ENCODE measurements at regions not wholly inside any gene's neighbourhood (a gene's known extent, or its start where the extent isn't known, plus 50 kb on each side); places are given as distances from the start of the nearest gene placed in this dataset.
"Not testable (repeated sequence)": the region's sequence is repeated elsewhere in the genome, so short reads cannot be mapped to it uniquely, and the experiment has no call there.

GRCh38 chr5:126138281-126138931 is 284.8 kb upstream of the GRAMD2B start:
- intact Hi-C loops (cut with micrococcal nuclease), result no loop called here
- Mint-ChIP-seq H3K4me3 (no peak overlapping the region), H3K27ac (no peak overlapping the region), H3K4me1 (ENCODE audit: low read depth) (no peaks in the 10 kb centered on the region), H3K36me3 (no peaks in the 10 kb centered on the region), H3K9me3 (peaks cover 8% of the 10 kb centered on the region), H3K27me3 (no peaks in the 10 kb centered on the region)
- DNase-seq, result no peak
- CTCF ChIA-PET, result no interaction called here
- POLR2A ChIA-PET, result no interaction called here

DNA sequence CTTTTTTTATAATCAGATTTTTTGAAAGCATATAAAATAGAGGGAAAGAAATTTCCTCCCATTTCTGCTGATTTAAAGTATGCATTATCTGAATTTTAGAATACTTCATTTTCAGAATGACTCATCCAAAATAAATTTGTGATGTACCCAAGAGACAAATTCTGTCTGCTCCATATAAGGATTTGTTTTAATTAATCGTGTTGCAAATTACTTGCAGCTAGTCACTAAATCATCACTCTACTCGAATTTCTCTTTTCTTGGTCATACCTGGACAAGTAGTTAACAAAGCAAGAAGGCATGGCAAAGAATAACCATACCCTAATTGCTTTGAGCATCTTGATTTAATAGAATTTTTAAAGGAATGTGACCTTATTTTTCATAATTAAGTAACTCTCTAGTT is 284.1 kb upstream of the GRAMD2B start:
- Mint-ChIP-seq H3K9me3 (peaks cover 5% of the 10 kb centered on the region), H3K27me3 (no peaks in the 10 kb centered on the region), H3K36me3 (no peaks in the 10 kb centered on the region), H3K27ac (no peak overlapping the region), H3K4me1 (ENCODE audit: low read depth) (no peaks in the 10 kb centered on the region), H3K4me3 (no peak overlapping the region)
- no peak for DNase-seq
- ChIA-PET CTCF (no interaction called here), POLR2A (no interaction called here)
- intact Hi-C loops (cut with micrococcal nuclease), result no loop called here

DNA sequence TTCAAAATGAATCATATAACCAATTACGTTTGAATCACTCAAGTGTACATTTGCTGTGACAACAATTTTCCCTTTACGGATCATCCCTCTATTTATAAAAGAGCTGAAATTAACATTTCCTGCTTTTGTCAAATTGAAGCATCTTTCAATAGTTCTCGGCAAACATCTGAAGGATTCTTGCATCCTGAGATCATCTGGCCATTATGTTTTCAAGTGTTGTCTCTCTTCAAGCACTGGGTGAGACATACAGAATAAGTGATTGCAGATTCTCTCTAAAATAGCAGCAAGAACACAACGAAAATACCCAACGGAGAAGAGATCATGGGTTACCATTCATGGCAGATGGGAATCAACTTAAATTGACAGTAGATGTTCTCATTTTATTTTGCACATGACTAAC is 283.4 kb upstream of the GRAMD2B start:
- CTCF ChIA-PET, result no interaction called here
- no peaks in the 10 kb centered on the region for H3K4me1 Mint-ChIP-seq (ENCODE audit: low read depth)
- H3K27me3 Mint-ChIP-seq, result no peaks in the 10 kb centered on the region
- H3K36me3 Mint-ChIP-seq, result no peaks in the 10 kb centered on the region
- POLR2A ChIA-PET, result no interaction called here
- no peak for DNase-seq
- no peak overlapping the region for H3K4me3 Mint-ChIP-seq
- H3K27ac Mint-ChIP-seq, result no peak overlapping the region
- H3K9me3 Mint-ChIP-seq, result peaks cover 5% of the 10 kb centered on the region
- intact Hi-C loops (cut with micrococcal nuclease), result no loop called here

GRCh38 chr5:126143622-126144021 is 279.6 kb upstream of the GRAMD2B start:
- no peak overlapping the region for H3K27ac Mint-ChIP-seq
- intact Hi-C loops (cut with micrococcal nuclease), result no loop called here
- no peaks in the 10 kb centered on the region for H3K36me3 Mint-ChIP-seq
- peaks cover 10% of the 10 kb centered on the region for H3K9me3 Mint-ChIP-seq
- H3K27me3 Mint-ChIP-seq, result no peaks in the 10 kb centered on the region
- POLR2A ChIA-PET, result no interaction called here
- H3K4me1 Mint-ChIP-seq (ENCODE audit: low read depth), result no peaks in the 10 kb centered on the region
- no peak overlapping the region for H3K4me3 Mint-ChIP-seq
- no peak for DNase-seq
- CTCF ChIA-PET, result no interaction called here

DNA sequence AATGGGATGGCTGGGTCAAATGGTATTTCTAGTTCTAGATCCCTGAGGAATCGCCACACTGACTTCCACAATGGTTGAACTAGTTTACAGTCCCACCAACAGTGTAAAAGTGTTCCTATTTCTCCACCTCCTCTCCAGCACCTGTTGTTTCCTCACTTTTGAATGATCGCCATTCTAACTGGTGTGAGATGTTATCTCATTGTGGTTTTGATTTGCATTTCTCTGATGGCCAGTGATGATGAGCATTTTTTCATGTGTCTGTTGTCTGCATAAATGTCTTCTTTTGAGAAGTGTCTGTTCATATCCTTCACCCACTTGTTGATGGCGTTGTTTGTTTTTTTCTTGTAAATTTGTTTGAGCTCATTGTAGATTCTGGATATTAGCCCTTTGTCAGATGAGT is 272.9 kb upstream of the GRAMD2B start:
- POLR2A ChIA-PET; H3K4me1 Mint-ChIP-seq (ENCODE audit: low read depth); H3K27me3 Mint-ChIP-seq; H3K36me3 Mint-ChIP-seq; intact Hi-C loops (cut with micrococcal nuclease); H3K4me3 Mint-ChIP-seq; H3K27ac Mint-ChIP-seq; DNase-seq; CTCF ChIA-PET: not testable (repeated sequence)
- peaks cover 14% of the 10 kb centered on the region for H3K9me3 Mint-ChIP-seq

GRCh38 chr5:126155298-126155697 is 267.9 kb upstream of the GRAMD2B start:
- H3K27me3 Mint-ChIP-seq; POLR2A ChIA-PET; H3K4me3 Mint-ChIP-seq; H3K27ac Mint-ChIP-seq; DNase-seq; CTCF ChIA-PET; H3K36me3 Mint-ChIP-seq; H3K4me1 Mint-ChIP-seq (ENCODE audit: low read depth); intact Hi-C loops (cut with micrococcal nuclease): not testable (repeated sequence)
- peaks cover 27% of the 10 kb centered on the region for H3K9me3 Mint-ChIP-seq

DNA sequence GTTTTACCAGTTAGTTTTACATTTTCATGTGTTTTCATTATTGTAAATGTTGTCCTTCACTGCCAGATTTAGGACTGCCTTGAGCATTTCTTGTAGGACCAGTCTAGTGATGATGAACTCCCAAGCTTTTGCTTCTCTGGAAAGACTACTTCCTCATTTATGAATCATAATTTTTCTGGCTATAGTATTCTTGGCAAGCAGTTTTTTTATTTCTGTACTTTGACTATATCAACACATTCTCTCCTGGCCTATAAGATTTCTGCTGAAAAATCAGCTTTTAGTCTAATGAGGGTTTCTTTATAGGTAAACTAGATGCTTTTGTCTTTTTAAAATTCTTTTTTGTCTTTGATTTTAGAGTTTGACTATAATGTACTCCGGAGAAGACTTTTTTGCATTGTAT is 256.8 kb upstream of the GRAMD2B start:
- Mint-ChIP-seq H3K27me3 (no peaks in the 10 kb centered on the region), H3K4me3 (no peak overlapping the region), H3K27ac (no peak overlapping the region), H3K4me1 (ENCODE audit: low read depth) (no peaks in the 10 kb centered on the region), H3K36me3 (no peaks in the 10 kb centered on the region), H3K9me3 (peaks cover 20% of the 10 kb centered on the region)
- POLR2A ChIA-PET, result no interaction called here
- DNase-seq, result no peak
- intact Hi-C loops (cut with micrococcal nuclease), result no loop called here
- CTCF ChIA-PET, result no interaction called here

DNA sequence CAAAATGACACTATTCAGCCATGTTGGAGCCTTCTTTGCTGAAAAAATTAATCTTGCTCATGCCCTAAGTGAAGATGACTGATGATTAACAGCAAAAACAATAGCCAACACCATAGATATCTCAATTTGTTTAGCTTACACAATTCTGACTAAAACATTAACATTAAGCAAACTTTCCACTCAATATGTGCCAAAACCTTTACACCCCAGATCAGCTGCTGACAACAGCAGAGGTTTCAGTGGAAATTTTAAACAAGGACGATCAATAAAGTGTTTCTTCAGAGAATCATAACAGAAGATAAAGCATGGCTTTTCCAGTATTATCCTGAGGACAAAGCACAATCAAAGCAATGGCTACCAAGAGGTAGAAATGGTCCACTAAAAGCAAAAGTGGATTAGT is 254.4 kb upstream of the GRAMD2B start:
- intact Hi-C loops (cut with micrococcal nuclease), result no loop called here
- no peak for DNase-seq
- ChIA-PET POLR2A (no interaction called here), CTCF (no interaction called here)
- H3K9me3 Mint-ChIP-seq, result peaks cover 24% of the 10 kb centered on the region
- H3K4me3 Mint-ChIP-seq, result no peak overlapping the region
- H3K27me3 Mint-ChIP-seq, result no peaks in the 10 kb centered on the region
- H3K27ac Mint-ChIP-seq, result no peak overlapping the region
- no peaks in the 10 kb centered on the region for H3K4me1 Mint-ChIP-seq (ENCODE audit: low read depth)
- H3K36me3 Mint-ChIP-seq, result no peaks in the 10 kb centered on the region

GRCh38 chr5:126171916-126172315 is 251.3 kb upstream of the GRAMD2B start:
- intact Hi-C loops (cut with micrococcal nuclease), result no loop called here
- no peaks in the 10 kb centered on the region for H3K36me3 Mint-ChIP-seq
- no peaks in the 10 kb centered on the region for H3K4me1 Mint-ChIP-seq (ENCODE audit: low read depth)
- H3K4me3 Mint-ChIP-seq, result no peak overlapping the region
- no peak for DNase-seq
- ChIA-PET POLR2A (no interaction called here), CTCF (no interaction called here)
- H3K27me3 Mint-ChIP-seq, result no peaks in the 10 kb centered on the region
- H3K27ac Mint-ChIP-seq, result no peak overlapping the region
- peaks cover 22% of the 10 kb centered on the region for H3K9me3 Mint-ChIP-seq

DNA sequence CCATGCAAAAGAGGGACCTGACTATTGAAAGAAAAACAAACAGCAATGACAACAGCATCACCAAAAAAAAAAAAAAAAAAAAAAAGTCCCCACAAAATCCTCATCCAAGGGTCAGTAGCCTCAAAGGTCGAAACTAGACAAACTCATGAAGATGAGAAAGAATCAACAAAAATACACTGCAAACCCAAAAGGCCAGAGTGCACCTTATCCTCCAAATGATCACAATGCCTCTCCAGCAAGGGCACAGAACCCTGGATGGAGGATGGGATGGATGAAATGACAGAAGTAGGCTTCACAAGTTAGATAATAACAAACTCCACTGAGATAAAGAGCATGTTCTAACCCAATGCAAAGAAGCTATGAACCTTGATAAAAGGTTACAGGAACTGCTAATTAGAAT is 250.4 kb upstream of the GRAMD2B start:
- intact Hi-C loops (cut with micrococcal nuclease), result no loop called here
- no peaks in the 10 kb centered on the region for H3K36me3 Mint-ChIP-seq

GRCh38 chr5:126178521-126178920 is 244.7 kb upstream of the GRAMD2B start:
- CTCF ChIA-PET, result no interaction called here
- intact Hi-C loops (cut with micrococcal nuclease), result no loop called here
- no peak overlapping the region for H3K4me3 Mint-ChIP-seq
- DNase-seq, result no peak
- POLR2A ChIA-PET, result no interaction called here
- no peaks in the 10 kb centered on the region for H3K36me3 Mint-ChIP-seq
- H3K9me3 Mint-ChIP-seq, result peaks cover 12% of the 10 kb centered on the region
- H3K4me1 Mint-ChIP-seq (ENCODE audit: low read depth), result no peaks in the 10 kb centered on the region
- H3K27me3 Mint-ChIP-seq, result no peaks in the 10 kb centered on the region
- H3K27ac Mint-ChIP-seq, result no peak overlapping the region

More for the DNA sequence above, 250.4 kb upstream of the GRAMD2B start:
- H3K27me3 Mint-ChIP-seq, result no peaks in the 10 kb centered on the region
- H3K4me3 Mint-ChIP-seq, result no peak overlapping the region
- POLR2A ChIA-PET, result no interaction called here
- no peak overlapping the region for H3K27ac Mint-ChIP-seq
- DNase-seq, result no peak
- H3K4me1 Mint-ChIP-seq (ENCODE audit: low read depth), result no peaks in the 10 kb centered on the region
- CTCF ChIA-PET, result no interaction called here
- H3K9me3 Mint-ChIP-seq, result peaks cover 16% of the 10 kb centered on the region

DNA sequence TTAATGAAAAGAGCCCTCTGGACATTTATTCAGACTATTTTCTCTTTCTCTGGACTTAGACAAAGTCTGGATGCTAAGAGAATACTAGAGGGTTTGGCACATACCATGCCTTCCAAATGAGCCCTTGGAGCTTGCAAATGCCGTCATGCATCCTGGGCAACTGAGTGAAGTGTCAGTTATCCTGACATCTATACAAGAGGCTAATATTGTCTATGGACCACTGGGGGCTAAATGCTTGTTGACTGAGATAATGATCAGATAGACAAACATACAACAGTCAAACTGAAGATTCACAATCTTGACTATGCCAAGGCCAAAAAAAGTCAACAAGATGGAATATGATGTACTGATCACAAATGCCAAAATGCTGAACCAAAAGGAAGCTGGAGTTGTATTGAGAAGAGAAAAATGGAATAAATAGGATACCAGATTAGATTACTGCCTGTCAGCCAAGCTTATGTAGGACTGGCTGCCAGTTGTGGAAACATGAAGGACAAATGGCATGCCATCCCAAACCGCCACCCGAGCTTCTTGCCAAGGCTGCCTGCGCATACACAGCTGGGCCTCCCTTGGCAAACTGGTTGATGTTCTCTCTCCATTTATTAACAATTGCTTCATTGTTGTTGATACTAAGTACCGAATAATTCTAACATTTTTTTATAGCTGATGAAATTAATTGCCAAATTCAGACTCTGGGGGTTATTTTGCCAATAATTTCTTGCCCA is 240.1 kb upstream of the GRAMD2B start:
- no peak for DNase-seq
- intact Hi-C loops (cut with micrococcal nuclease), result no loop called here
- Mint-ChIP-seq H3K27me3 (no peaks in the 10 kb centered on the region), H3K4me1 (ENCODE audit: low read depth) (no peaks in the 10 kb centered on the region), H3K36me3 (no peaks in the 10 kb centered on the region), H3K9me3 (no peaks in the 10 kb centered on the region), H3K27ac (no peak overlapping the region), H3K4me3 (no peak overlapping the region)
- ChIA-PET POLR2A (no interaction called here), CTCF (no interaction called here)

- Mint-ChIP-seq H3K4me1 (ENCODE audit: low read depth) (no peaks in the 10 kb centered on the region), H3K9me3 (no peaks in the 10 kb centered on the region), H3K36me3 (no peaks in the 10 kb centered on the region), H3K27ac (no peak overlapping the region), H3K27me3 (no peaks in the 10 kb centered on the region), H3K4me3 (no peak overlapping the region)
- no peak for DNase-seq
- POLR2A ChIA-PET, result interaction anchor here (0.6 kb wide), 1 partner anchor 45 kb away, joined by 3 read pairs; no protein-coding TSS in a partner anchor
- intact Hi-C loops (cut with micrococcal nuclease), result no loop called here
- CTCF ChIA-PET, result no interaction called here
Measured at GRCh38 chr5:126184474-126184873, 238.7 kb upstream of the GRAMD2B start.

Data from activated CD4-positive, alpha-beta memory T cell treated with anti-CD3 and anti-CD28 coated beads for 36 hours (primary cell).